HT1080 (cell line): ENCODE measurements at regions not wholly inside any gene's neighbourhood (a gene's known extent, or its start where the extent isn't known, plus 50 kb on each side); places are given as distances from the start of the nearest gene placed in this dataset.

Experiments used
- DNase-seq: peaks from one replicate; pipeline ENCODE4 v3.0.0-alpha.2; 2015; ENCODE audit warnings: low read depth

- no peak for DNase-seq
These were observed 157.3 kb downstream of the TBXT start for GRCh38 chr6:166010136-166010960.

GRCh38 chr6:166009385-166010031 is 158.1 kb downstream of the TBXT start:
- no peak for DNase-seq

DNA sequence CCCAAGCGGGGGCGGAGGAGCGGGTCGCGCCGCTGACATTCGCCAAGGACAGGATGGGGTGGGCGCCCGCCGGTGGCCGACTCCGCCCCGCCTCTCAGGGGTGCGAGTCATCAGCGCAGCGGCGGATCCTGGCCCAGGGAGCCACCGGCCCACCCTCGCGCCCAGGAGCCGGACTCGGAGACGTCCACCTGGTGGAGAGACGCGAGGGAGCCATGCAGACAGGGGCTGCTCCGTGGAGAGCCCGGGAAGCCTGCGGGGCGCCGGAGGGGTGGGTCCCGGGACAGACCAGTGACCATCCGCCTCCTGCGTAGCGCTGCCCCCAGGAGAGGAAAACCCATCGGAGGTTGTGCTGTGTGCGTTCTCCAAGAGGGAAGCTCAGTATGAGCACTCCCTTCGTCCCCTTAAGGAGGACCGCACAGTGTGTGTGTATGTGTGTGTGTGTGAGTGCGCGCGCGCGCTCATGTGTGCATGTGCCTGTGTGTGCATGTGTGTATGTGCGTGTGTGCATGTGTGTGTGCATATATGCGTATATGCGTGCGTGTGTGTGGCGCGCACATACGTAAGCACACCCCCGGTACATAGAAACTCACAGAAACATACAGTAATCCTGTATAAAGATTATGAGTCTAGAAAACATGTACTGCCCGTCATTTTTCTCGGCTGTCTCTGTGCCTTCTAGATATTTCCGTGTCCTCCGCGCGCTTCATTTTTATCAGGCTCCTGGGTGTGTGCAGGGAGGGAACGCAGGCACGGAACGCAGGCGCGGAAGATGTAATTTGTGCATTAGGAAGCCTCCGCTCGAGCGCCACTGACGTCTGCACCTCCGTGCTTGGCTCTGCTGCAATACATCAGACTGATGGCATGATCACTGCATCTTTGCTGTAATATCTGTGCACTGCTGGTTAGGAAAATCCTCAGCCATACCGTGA is 158.9 kb downstream of the TBXT start:
- DNase-seq, result no peak

GRCh38 chr6:166007349-166008263 is 160.0 kb downstream of the TBXT start:
- DNase-seq, result no peak

DNA sequence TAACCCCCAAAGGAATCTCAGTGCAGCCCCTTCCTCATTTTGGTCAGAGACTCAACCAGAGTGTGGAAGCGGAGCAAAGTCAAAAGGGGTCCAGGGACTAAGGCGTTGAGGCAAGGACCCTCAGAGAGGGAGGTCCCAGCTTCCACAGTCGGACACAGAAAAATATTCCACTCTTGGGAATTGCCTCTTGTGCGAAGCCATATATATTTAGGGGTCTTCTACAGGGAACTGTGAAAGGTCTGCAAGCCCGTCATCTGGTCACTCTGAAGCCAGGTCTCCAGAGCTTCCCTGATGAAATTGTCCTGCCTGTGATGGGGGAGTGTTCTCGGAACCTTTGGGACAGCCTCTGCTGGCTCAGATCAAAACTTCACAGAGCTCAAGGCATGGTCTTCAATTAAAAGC is 160.8 kb downstream of the TBXT start:
- no peak for DNase-seq

- peak; percentile 44 for DNase-seq
These were observed 161.4 kb downstream of the TBXT start for GRCh38 chr6:166005944-166006899.

DNA sequence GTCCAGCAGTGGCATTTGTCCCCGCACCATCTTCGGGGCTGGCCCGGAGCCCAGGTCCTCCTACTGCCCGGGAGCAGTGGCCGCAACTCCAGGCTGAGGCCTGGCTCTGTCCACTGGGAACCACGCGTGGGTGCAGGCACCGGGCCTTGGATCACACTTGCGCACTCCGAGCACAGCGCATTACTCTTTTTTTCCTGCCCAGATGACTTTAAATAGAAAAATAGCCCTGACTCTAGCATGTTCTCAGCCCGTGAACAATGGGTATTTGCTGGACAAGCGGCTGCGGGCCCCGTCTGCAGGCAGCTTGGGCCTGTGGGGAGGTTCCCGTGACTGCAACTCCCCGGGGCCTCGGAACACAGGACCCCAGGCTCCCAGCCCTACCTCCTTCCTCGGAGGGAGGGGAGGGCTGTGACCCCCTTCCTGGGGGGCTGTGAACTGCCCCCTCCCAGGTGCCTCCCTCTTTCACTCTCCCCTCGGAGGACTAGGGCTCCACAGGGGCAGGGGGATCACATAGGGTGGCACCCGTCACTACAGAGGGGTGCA is 162.2 kb downstream of the TBXT start:
- no peak for DNase-seq

DNA sequence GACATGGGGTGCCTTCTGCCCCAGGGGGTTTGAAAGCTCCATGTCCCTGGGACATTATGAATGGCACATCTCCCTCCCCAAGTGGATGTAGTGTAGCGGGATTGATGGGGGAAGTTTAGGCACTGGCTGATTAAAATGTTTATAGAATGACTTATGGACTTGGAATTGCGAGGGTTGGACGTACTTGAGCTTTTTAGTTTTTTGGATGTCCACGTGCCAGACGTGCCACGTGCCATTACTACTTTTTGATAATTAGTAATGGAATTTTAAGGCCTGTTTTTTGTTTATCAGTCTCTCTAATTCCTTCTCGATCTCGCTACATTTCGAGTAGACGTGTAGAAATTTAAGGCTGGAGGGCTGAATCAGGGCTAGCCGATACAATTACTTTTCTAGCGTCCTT is 162.8 kb downstream of the TBXT start:
- no peak for DNase-seq

DNA sequence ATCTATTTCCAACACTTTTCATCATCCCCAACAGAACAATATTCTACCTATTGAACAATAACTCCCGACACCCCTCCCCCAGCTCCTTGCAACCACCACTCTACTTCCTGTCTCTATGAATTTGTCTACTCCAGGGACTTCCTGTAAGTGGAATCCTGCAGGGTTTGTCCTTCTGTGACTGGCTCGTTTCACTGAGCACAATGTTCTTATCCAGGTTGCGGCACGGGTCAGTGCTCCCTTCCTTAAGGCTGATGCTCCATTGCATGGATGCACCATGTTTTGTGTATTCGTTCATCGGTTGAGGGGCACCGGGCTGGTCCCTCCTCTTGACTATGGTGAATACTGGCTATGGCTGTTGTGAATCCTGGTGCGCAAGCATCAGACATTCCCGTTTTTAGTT is 163.2 kb downstream of the TBXT start:
- no peak for DNase-seq

- DNase-seq, result no peak
These were observed 164.1 kb downstream of the TBXT start for GRCh38 chr6:166003569-166003968.

DNA sequence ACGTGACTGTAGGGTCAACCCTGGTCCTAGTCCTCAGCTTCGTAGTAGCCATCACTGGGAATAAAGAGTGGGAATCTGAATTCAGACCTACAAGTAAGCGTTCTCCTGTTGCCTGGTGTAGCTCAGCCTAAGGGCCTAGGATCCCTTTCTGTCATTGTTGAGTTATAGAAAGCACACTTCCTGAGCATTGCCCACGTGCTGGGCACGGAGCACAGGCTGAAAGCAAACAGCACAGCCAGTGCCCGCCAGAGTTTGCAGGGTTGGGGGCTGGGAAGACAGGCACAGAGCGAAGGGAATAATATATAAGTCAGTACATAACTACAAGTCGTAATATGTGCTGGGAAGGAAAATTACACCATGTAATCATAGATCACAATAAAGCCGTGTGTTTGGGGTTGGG is 166.3 kb downstream of the TBXT start:
- DNase-seq, result no peak

- DNase-seq, result no peak
These were observed 168.4 kb downstream of the TBXT start for GRCh38 chr6:165999279-165999678.

DNA sequence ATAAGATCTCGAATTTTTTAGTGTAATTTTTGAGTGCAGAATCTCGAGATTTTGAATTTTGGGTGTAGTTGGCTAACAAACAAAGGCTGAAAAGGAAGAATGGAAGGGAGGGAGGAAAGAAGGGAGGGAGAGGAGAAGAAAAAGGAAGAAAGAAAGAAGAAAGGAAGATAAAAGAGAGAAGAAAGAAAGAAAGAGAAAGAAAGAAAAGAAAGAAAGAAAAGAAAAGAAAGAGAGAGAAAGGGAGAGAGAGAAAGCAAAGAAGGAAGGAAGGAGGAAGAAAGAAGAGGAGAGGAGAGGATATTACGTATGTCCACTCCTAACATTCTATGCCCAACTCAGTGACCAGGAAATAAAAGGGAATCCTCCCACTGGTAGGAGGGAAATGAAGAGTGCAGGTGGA is 169.6 kb downstream of the TBXT start:
- no peak for DNase-seq

GRCh38 chr6:165991341-165991740 is 176.3 kb downstream of the TBXT start:
- no peak for DNase-seq

DNA sequence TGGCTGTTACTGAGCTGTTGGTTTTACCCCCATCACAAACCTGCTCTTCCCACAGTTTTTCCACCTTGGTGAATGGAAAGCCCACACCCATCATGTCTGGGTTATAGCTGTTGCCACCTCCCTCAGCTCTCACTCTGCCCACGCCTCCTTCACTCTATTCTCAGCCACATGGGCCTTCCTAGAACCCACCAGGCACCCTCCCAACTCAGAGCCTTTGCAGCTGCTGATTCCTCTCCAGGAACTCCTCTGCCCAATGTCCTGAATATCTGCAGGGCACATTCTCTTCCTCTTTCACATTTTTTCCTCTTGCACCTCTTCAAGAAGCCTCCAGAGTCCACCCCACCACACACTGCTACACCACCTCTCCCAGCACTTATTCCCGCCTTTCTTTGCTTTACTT is 177.4 kb downstream of the TBXT start:
- DNase-seq, result no peak

- DNase-seq, result no peak
These were observed 178.7 kb downstream of the TBXT start for GRCh38 chr6:165988757-165989456.

DNA sequence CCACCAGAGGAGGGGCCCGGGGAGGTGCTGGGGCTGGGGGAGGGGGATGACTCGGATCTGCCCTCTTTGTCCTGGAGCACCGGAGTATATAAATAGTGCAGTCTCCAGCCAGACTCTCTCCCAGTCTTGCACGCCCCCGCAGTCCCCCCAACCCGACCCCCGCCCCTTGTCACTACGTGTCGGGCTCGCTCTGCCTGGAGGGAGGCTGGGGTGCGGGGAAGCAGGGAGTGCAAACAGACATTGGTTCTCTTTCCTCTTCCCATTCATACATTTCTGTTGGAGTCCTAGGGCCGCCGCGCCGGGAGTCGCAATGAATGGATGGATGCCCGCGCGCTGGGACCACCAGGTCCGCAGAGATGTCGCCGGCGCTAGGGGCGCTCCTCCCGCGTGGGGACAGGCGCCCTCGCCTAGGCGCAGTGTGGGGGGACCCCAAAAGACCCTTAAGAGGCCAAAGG is 179.3 kb downstream of the TBXT start:
- no peak for DNase-seq

DNA sequence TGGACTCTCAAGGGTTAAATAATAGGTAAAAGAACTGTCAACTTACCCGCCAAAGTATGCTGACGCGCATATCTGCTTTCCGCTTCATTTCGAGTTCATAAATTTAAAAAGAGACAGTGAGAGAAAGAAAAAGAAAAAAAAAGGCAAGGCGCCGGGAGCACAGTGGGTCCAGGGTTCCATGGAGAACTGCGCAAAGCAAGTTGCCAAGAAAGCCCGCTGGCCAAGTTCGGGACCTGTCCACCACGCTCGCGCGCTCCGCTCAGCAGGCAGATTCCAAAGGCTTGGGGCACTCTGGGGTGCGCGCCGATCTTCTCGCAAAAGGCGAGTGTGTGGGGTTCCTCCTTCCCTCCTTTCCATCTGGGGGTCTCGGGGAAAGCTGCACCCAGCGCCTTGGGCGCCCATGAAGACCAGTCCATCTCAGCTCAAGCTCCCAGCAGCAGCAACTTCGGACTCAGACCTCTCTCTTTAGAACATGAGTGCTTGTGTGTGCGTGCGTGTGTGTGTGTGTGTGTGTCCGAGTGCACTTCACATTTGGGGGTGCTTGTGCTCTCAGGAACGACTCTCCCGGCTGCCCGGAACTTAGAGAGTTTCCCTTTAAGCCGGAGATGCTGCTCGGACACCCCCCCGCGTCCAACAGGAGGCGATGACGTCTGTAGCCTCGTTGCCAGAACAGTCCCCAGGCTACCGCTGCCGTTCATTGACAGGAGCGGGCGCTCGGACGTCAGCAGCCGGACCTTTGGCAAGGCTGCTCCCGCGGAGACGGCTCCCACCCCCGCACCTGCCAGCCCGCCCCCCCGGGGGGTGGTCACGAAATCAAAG is 180.0 kb downstream of the TBXT start:
- peak; percentile 46 for DNase-seq
